ENCODE measurements at regions not wholly inside any gene's neighbourhood (a gene's known extent, or its start where the extent isn't known, plus 50 kb on each side); places are given as distances from the start of the nearest gene placed in this dataset.
A peak's percentile ranks its signal among the peaks of the same experiment; 100 is the strongest.
"Not testable (repeated sequence)": the region's sequence is repeated elsewhere in the genome, so short reads cannot be mapped to it uniquely, and the experiment has no call there.

- WGBS, 10 experiments = 0 to 90% (median 36%) methylated on average over 1 to 4 of the region's 4 CpGs; no CpG with 5 or more reads in 2 of the 10 experiments
- Histone ChIP-seq H3K4me3 (no peak overlapping the region), H3K27ac (no peak overlapping the region), H3K4me1 (replicated peaks in 1 of 2) (no peaks in the 10 kb centered on the region)
- peak in 6 of 8 experiments; percentile 21 to 99 (median 92) for ATAC-seq (replicated peaks in 6 of 8)
- in situ Hi-C loops (cut with MboI; ENCODE audit: low pct_unique_long_range_greater_than_20kb in 2 of 9, low sequenced_read_pairs in 9 of 9, unreplicated experiment in 9 of 9) = no loop called here
Observed at GRCh38 chr20:20788308-20788707, 75.9 kb upstream of the RALGAPA2 start.

- no peak overlapping the region for H3K27ac ChIP-seq
- no peaks in the 10 kb centered on the region for H3K4me1 ChIP-seq (replicated peaks in 1 of 2)
- H3K4me3 ChIP-seq = no peak overlapping the region
- WGBS, 10 experiments = 24 to 90% (median 81%) methylated on average over 1 to 2 of the region's 2 CpGs
- in situ Hi-C loops (cut with MboI; ENCODE audit: low pct_unique_long_range_greater_than_20kb in 2 of 9, low sequenced_read_pairs in 9 of 9, unreplicated experiment in 9 of 9) = no loop called here
- no peak for ATAC-seq (replicated peaks in 6 of 8)
Observed at GRCh38 chr20:20786428-20786827, 74.0 kb upstream of the RALGAPA2 start.

- 0 to 80% (median 40%) methylated on average over 1 to 2 of the region's 2 CpGs; no CpG with 5 or more reads in 5 of the 10 experiments for WGBS, 10 experiments
Observed at GRCh38 chr20:20785226-20785625, 72.8 kb upstream of the RALGAPA2 start.

GRCh38 chr20:20784450-20784849 is 72.0 kb upstream of the RALGAPA2 start:
- in situ Hi-C loops (cut with MboI; ENCODE audit: low pct_unique_long_range_greater_than_20kb in 2 of 9, low sequenced_read_pairs in 9 of 9, unreplicated experiment in 9 of 9); H3K27ac ChIP-seq; H3K4me3 ChIP-seq; H3K4me1 ChIP-seq (replicated peaks in 1 of 2); ATAC-seq (replicated peaks in 6 of 8): not testable (repeated sequence)
- WGBS, 10 experiments = 17 to 100% (median 85%) methylated on average over 1 to 4 of the region's 4 CpGs; no CpG with 5 or more reads in 2 of the 10 experiments

More at GRCh38 chr20:20785226-20785625, 72.8 kb upstream of the RALGAPA2 start:
- in situ Hi-C loops (cut with MboI; ENCODE audit: low pct_unique_long_range_greater_than_20kb in 2 of 9, low sequenced_read_pairs in 9 of 9, unreplicated experiment in 9 of 9) = no loop called here
- Histone ChIP-seq H3K4me3 (no peak overlapping the region), H3K27ac (no peak overlapping the region), H3K4me1 (replicated peaks in 1 of 2) (no peaks in the 10 kb centered on the region)
- ATAC-seq (replicated peaks in 6 of 8) = no peak

GRCh38 chr20:20783450-20783849 is 71.0 kb upstream of the RALGAPA2 start:
- in situ Hi-C loops (cut with MboI; ENCODE audit: low pct_unique_long_range_greater_than_20kb in 2 of 9, low sequenced_read_pairs in 9 of 9, unreplicated experiment in 9 of 9) = no loop called here
- Histone ChIP-seq H3K4me1 (replicated peaks in 1 of 2) (no peaks in the 10 kb centered on the region), H3K4me3 (no peak overlapping the region), H3K27ac (no peak overlapping the region)
- no peak for ATAC-seq (replicated peaks in 6 of 8)
- WGBS, 10 experiments = 4 to 83% (median 70%) methylated on average over 1 to 5 of the region's 6 CpGs; no CpG with 5 or more reads in 1 of the 10 experiments

GRCh38 chr20:20782755-20783154 is 70.3 kb upstream of the RALGAPA2 start:
- no peak overlapping the region for H3K27ac ChIP-seq
- no peaks in the 10 kb centered on the region for H3K4me1 ChIP-seq (replicated peaks in 1 of 2)
- WGBS, 10 experiments = 0 to 80% (median 40%) methylated on average over 1 of the region's 1 CpG; no CpG with 5 or more reads in 6 of the 10 experiments
- in situ Hi-C loops (cut with MboI; ENCODE audit: low pct_unique_long_range_greater_than_20kb in 2 of 9, low sequenced_read_pairs in 9 of 9, unreplicated experiment in 9 of 9) = no loop called here
- no peak for ATAC-seq (replicated peaks in 6 of 8)
- no peak overlapping the region for H3K4me3 ChIP-seq

- no peak for ATAC-seq (replicated peaks in 6 of 8)
- WGBS, 10 experiments = 24 to 98% (median 77%) methylated on average over 3 to 8 of the region's 8 CpGs
- Histone ChIP-seq H3K4me1 (replicated peaks in 1 of 2) (no peaks in the 10 kb centered on the region), H3K27ac (no peak overlapping the region), H3K4me3 (no peak overlapping the region)
- in situ Hi-C loops (cut with MboI; ENCODE audit: low pct_unique_long_range_greater_than_20kb in 2 of 9, low sequenced_read_pairs in 9 of 9, unreplicated experiment in 9 of 9) = no loop called here
Observed at GRCh38 chr20:20782231-20782630, 69.8 kb upstream of the RALGAPA2 start.

GRCh38 chr20:20781029-20781428 is 68.6 kb upstream of the RALGAPA2 start:
- Histone ChIP-seq H3K4me1 (replicated peaks in 1 of 2) (no peaks in the 10 kb centered on the region), H3K27ac (no peak overlapping the region), H3K4me3 (no peak overlapping the region)
- in situ Hi-C loops (cut with MboI; ENCODE audit: low pct_unique_long_range_greater_than_20kb in 2 of 9, low sequenced_read_pairs in 9 of 9, unreplicated experiment in 9 of 9) = no loop called here
- ATAC-seq (replicated peaks in 6 of 8) = no peak
- WGBS, 10 experiments = 0 to 100% (median 80%) methylated on average over 1 to 3 of the region's 5 CpGs; no CpG with 5 or more reads in 3 of the 10 experiments

GRCh38 chr20:20780127-20780824 is 67.8 kb upstream of the RALGAPA2 start:
- peak in 3 of 8 experiments; percentile 81 to 95 (median 83) for ATAC-seq (replicated peaks in 6 of 8)
- in situ Hi-C loops (cut with MboI; ENCODE audit: low pct_unique_long_range_greater_than_20kb in 2 of 9, low sequenced_read_pairs in 9 of 9, unreplicated experiment in 9 of 9) = no loop called here
- no peak overlapping the region for H3K4me3 ChIP-seq
- H3K4me1 ChIP-seq (replicated peaks in 1 of 2) = no peaks in the 10 kb centered on the region
- H3K27ac ChIP-seq = no peak overlapping the region
- 15 to 90% (median 60%) methylated on average over 1 to 7 of the region's 7 CpGs; no CpG with 5 or more reads in 2 of the 10 experiments for WGBS, 10 experiments

GRCh38 chr20:20778676-20779075 is 66.2 kb upstream of the RALGAPA2 start:
- Histone ChIP-seq H3K27ac (no peak overlapping the region), H3K4me1 (replicated peaks in 1 of 2) (no peaks in the 10 kb centered on the region), H3K4me3 (no peak overlapping the region)
- ATAC-seq (replicated peaks in 6 of 8) = no peak
- WGBS, 10 experiments = 36 to 100% (median 88%) methylated on average over 1 to 2 of the region's 2 CpGs; no CpG with 5 or more reads in 4 of the 10 experiments
- in situ Hi-C loops (cut with MboI; ENCODE audit: low pct_unique_long_range_greater_than_20kb in 2 of 9, low sequenced_read_pairs in 9 of 9, unreplicated experiment in 9 of 9) = no loop called here

GRCh38 chr20:20772497-20773085 is 60.1 kb upstream of the RALGAPA2 start:
- no peak for ATAC-seq (replicated peaks in 6 of 8)
- Histone ChIP-seq H3K4me1 (replicated peaks in 1 of 2) (no peaks in the 10 kb centered on the region), H3K4me3 (no peak overlapping the region), H3K27ac (no peak overlapping the region)
- in situ Hi-C loops (cut with MboI; ENCODE audit: low pct_unique_long_range_greater_than_20kb in 2 of 9, low sequenced_read_pairs in 9 of 9, unreplicated experiment in 9 of 9) = no loop called here
- 6 to 100% (median 71%) methylated on average over 1 to 3 of the region's 3 CpGs; no CpG with 5 or more reads in 2 of the 10 experiments for WGBS, 10 experiments

- no peaks in the 10 kb centered on the region for H3K4me1 ChIP-seq (replicated peaks in 1 of 2)
- in situ Hi-C loops (cut with MboI; ENCODE audit: low pct_unique_long_range_greater_than_20kb in 2 of 9, low sequenced_read_pairs in 9 of 9, unreplicated experiment in 9 of 9) = no loop called here
- 27 to 100% (median 82%) methylated on average over 3 to 13 of the region's 30 CpGs; no CpG with 5 or more reads in 7 of the 10 experiments for WGBS, 10 experiments
- ATAC-seq (replicated peaks in 6 of 8) = no peak
- H3K27ac ChIP-seq = no peak overlapping the region
- no peak overlapping the region for H3K4me3 ChIP-seq
Observed at GRCh38 chr20:20768202-20768815, 55.9 kb upstream of the RALGAPA2 start.

GRCh38 chr20:20765696-20766365 is 53.4 kb upstream of the RALGAPA2 start:
- WGBS, 10 experiments = 16 to 90% (median 69%) methylated on average over 2 to 4 of the region's 4 CpGs

More at GRCh38 chr20:20765696-20766365, 53.4 kb upstream of the RALGAPA2 start:
- H3K4me1 ChIP-seq (replicated peaks in 1 of 2) = no peaks in the 10 kb centered on the region
- H3K27ac ChIP-seq = no peak overlapping the region
- in situ Hi-C loops (cut with MboI; ENCODE audit: low pct_unique_long_range_greater_than_20kb in 2 of 9, low sequenced_read_pairs in 9 of 9, unreplicated experiment in 9 of 9) = no loop called here
- ATAC-seq (replicated peaks in 6 of 8) = peak in 2 of 8 experiments; percentile 33 to 38
- H3K4me3 ChIP-seq = no peak overlapping the region
